Panc1 (cell line): ENCODE measurements at regions not wholly inside any gene's neighbourhood (a gene's known extent, or its start where the extent isn't known, plus 50 kb on each side); places are given as distances from the start of the nearest gene placed in this dataset.

Experiments used
- ATAC-seq: fragments of 200-7000 bp; cut with Tn5 transposase; 2 replicates; pipeline ENCODE4 v1.9.1; 2020; ENCODE audit warnings: mild to moderate bottlenecking, moderate library complexity
- BruUV-seq: library from RNA; stranded (reverse); fragments of 400-500 nt; replicated peaks from 2 replicates; lab custom pipeline; 2021; lab: Mats Ljungman, UMichigan
- CTCF ChIA-PET: fragments of 300-600 bp; sonication (Branson Sonifier 250); formaldehyde crosslinking; loops from one replicate; lab custom pipeline; 2022; ENCODE audit warnings: antibody characterized with exemption; lab: Charles Lee
- POLR2A ChIA-PET: fragments of 300-600 bp; sonication (Branson Sonifier 250); formaldehyde crosslinking; loops from one replicate; lab custom pipeline; 2022; ENCODE audit warnings: antibody characterized with exemption; lab: Charles Lee
- DNase-seq: peaks from one replicate; pipeline ENCODE4 v3.0.0-alpha.2; 2010; ENCODE audit warnings: low read depth, low spot score
- H3K27ac ChIP-seq: 2 replicates; pipeline ENCODE4 v1.5.1; 2011; ENCODE audit warnings: mild to moderate bottlenecking, low read length, inconsistent platforms
- H3K27me3 ChIP-seq: fragments of 200-500 bp; sonication (Bioruptor generic); 2 replicates; pipeline ENCODE4 v1.6.0; 2014; ENCODE audit warnings: low read length, inconsistent platforms; ENCODE audit not compliant: control insufficient read depth, insufficient read depth
- H3K36me3 ChIP-seq: fragments of 200-500 bp; sonication (Bioruptor generic); 2 replicates; pipeline ENCODE4 v1.5.1; 2014; ENCODE audit warnings: inconsistent platforms, mild to moderate bottlenecking, low read length, moderate library complexity; ENCODE audit not compliant: control insufficient read depth, insufficient read depth
- H3K4me1 ChIP-seq: 2 replicates; pipeline ENCODE4 v1.5.1; 2011; ENCODE audit warnings: inconsistent platforms, mild to moderate bottlenecking, low read length, moderate library complexity; ENCODE audit not compliant: control insufficient read depth, insufficient read depth
- H3K4me3 ChIP-seq, 2 experiments: 2 replicates each; pipeline ENCODE4 v1.5.1; 2011 to 2012; ENCODE audit warnings: low read depth in 2 of 2, low read length in 2 of 2, mild to moderate bottlenecking in 2 of 2, inconsistent platforms in 1 of 2, moderate library complexity in 1 of 2
- H3K9me3 ChIP-seq: fragments of 200-500 bp; sonication (Bioruptor generic); 2 replicates; pipeline ENCODE4 v1.5.1; 2014; ENCODE audit warnings: low read depth, mild to moderate bottlenecking, inconsistent platforms, low read length, moderate library complexity; ENCODE audit not compliant: control insufficient read depth, insufficient read depth
- POLR2AphosphoS5 ChIP-seq: IDR thresholded peaks from 2 replicates; pipeline ENCODE4 v1.6.1; 2012; ENCODE audit warnings: mild to moderate bottlenecking, low read depth, low read length, moderate library complexity
- SIN3A ChIP-seq: IDR thresholded peaks from 2 replicates; pipeline ENCODE4 v1.6.1; 2012; ENCODE audit warnings: low read depth, mild to moderate bottlenecking, low read length, moderate library complexity, borderline replicate concordance; ENCODE audit not compliant: insufficient read depth
- TCF7L2 ChIP-seq: IDR thresholded peaks from 2 replicates; pipeline ENCODE4 v1.6.1; 2011; ENCODE audit warnings: mild to moderate bottlenecking, low read depth, low read length, inconsistent platforms
- in situ Hi-C: cut with HindIII; loops from 2 replicates; pipeline ENCODE4 v1.10.0; 2016; ENCODE audit warnings: low sequenced_read_pairs, low pct_unique_long_range_greater_than_20kb
- intact Hi-C: fragments of 100-400 bp; cut with micrococcal nuclease; formaldehyde crosslinking; loops from one replicate; pipeline ENCODE4 v1.10.0; 2022; ENCODE audit not compliant: unreplicated experiment
- TF ChIP-seq, protein P1 (sequence below), 2 experiments: IDR thresholded peaks; 2 replicates each; pipeline ENCODE4 v1.6.1; 2011 to 2012; ENCODE audit warnings: low read depth in 2 of 2, control low read depth in 1 of 2, low read length in 1 of 2, mild to moderate bottlenecking in 1 of 2, moderate library complexity in 1 of 2; ENCODE audit not compliant: insufficient read depth in 1 of 2
- TF ChIP-seq, protein P2 (sequence below): fragments of 450-650 bp; IDR thresholded peaks from 2 replicates; pipeline ENCODE4 v1.5.1; 2017; ENCODE audit warnings: mild to moderate bottlenecking

DNA sequence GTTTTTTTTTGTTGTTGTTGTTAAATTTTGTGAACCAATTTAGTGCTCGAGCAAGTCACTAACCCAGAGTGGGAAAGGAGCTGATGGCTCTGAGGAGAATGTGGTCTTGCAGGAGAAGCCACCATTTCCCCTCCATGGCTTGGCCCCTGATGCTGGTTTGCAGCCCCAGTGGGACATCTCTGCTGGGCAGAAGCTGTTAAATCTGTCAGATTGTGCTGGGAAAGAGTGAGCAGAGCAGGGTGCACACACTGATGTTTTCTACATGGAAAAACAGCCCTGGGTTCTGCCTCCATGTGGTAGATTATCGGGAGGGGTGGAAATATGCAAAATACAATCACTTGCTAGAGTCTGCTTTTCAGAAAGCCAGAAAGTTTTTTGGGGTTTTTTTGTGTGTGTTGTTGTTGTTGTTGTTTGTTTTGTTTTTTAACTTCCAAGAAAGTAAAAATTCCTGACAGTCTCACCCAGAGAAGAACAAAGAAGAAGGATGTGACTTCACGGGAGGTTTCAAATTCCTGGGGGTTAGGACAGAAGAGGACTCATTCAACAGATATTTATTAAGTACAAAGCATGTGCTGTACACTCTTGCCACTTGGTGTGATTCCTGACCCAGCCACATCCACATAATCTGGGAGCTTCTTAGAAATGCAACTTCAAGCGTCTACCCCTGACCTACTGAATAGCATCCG is 133.7 kb downstream of the FOXB1 start:
- no peaks in the 10 kb centered on the region for H3K9me3 ChIP-seq
- H3K4me1 ChIP-seq, result no peaks in the 10 kb centered on the region
- BruUV-seq, result no TSS peak
- intact Hi-C loops (loop anchor here (10.0 kb wide), 1 partner anchor 187 kb away; no protein-coding TSS in a partner anchor), in situ Hi-C loops (no loop called here)
- no peaks in the 10 kb centered on the region; the same call in 1 of the 2 replicates for H3K36me3 ChIP-seq
- CTCF ChIA-PET, result no interaction called here
- TF ChIP-seq SIN3A (no peak), POLR2AphosphoS5 (no peak), TCF7L2 (no peak)
- TF ChIP-seq, protein P1, sequence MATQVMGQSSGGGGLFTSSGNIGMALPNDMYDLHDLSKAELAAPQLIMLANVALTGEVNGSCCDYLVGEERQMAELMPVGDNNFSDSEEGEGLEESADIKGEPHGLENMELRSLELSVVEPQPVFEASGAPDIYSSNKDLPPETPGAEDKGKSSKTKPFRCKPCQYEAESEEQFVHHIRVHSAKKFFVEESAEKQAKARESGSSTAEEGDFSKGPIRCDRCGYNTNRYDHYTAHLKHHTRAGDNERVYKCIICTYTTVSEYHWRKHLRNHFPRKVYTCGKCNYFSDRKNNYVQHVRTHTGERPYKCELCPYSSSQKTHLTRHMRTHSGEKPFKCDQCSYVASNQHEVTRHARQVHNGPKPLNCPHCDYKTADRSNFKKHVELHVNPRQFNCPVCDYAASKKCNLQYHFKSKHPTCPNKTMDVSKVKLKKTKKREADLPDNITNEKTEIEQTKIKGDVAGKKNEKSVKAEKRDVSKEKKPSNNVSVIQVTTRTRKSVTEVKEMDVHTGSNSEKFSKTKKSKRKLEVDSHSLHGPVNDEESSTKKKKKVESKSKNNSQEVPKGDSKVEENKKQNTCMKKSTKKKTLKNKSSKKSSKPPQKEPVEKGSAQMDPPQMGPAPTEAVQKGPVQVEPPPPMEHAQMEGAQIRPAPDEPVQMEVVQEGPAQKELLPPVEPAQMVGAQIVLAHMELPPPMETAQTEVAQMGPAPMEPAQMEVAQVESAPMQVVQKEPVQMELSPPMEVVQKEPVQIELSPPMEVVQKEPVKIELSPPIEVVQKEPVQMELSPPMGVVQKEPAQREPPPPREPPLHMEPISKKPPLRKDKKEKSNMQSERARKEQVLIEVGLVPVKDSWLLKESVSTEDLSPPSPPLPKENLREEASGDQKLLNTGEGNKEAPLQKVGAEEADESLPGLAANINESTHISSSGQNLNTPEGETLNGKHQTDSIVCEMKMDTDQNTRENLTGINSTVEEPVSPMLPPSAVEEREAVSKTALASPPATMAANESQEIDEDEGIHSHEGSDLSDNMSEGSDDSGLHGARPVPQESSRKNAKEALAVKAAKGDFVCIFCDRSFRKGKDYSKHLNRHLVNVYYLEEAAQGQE (IDR thresholded peaks at IDR 0.05; ENCODE audit: insufficient read depth in 1 of 2, low read depth in 2 of 2, low read length in 1 of 2), result no peak
- TF ChIP-seq, protein P2, sequence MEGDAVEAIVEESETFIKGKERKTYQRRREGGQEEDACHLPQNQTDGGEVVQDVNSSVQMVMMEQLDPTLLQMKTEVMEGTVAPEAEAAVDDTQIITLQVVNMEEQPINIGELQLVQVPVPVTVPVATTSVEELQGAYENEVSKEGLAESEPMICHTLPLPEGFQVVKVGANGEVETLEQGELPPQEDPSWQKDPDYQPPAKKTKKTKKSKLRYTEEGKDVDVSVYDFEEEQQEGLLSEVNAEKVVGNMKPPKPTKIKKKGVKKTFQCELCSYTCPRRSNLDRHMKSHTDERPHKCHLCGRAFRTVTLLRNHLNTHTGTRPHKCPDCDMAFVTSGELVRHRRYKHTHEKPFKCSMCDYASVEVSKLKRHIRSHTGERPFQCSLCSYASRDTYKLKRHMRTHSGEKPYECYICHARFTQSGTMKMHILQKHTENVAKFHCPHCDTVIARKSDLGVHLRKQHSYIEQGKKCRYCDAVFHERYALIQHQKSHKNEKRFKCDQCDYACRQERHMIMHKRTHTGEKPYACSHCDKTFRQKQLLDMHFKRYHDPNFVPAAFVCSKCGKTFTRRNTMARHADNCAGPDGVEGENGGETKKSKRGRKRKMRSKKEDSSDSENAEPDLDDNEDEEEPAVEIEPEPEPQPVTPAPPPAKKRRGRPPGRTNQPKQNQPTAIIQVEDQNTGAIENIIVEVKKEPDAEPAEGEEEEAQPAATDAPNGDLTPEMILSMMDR, result no peak
- POLR2A ChIA-PET, result interaction anchor here (0.7 kb wide), 1 partner anchor 130 kb away, joined by 3 read pairs; no protein-coding TSS in a partner anchor
- H3K27ac ChIP-seq, result no peak overlapping the region
- H3K4me3 ChIP-seq, result no peak overlapping the region
- H3K27me3 ChIP-seq, result peaks cover 5% of the 10 kb centered on the region; the same call in 1 of the 2 replicates
- no peak for DNase-seq
- ATAC-seq, result peak; percentile 56; the same call in 1 of the 2 replicates

GRCh38 chr15:60138397-60138968 is 134.4 kb downstream of the FOXB1 start:
- TF ChIP-seq SIN3A (no peak), TCF7L2 (no peak), POLR2AphosphoS5 (no peak)
- TF ChIP-seq, protein P1 (IDR thresholded peaks at IDR 0.05; ENCODE audit: insufficient read depth in 1 of 2, low read depth in 2 of 2, low read length in 1 of 2), result no peak
- TF ChIP-seq, protein P2, result no peak
- no TSS peak for BruUV-seq
- Histone ChIP-seq H3K9me3 (no peaks in the 10 kb centered on the region), H3K4me1 (no peaks in the 10 kb centered on the region), H3K4me3 (no peak overlapping the region), H3K36me3 (no peaks in the 10 kb centered on the region; the same call in 1 of the 2 replicates), H3K27me3 (peaks cover 5% of the 10 kb centered on the region; the same call in 1 of the 2 replicates), H3K27ac (no peak overlapping the region)
- ChIA-PET POLR2A (no interaction called here), CTCF (no interaction called here)
- no peak; the same call in 1 of the 2 replicates for ATAC-seq
- DNase-seq, result no peak
- in situ Hi-C loops (no loop called here), intact Hi-C loops (loop anchor here (10.0 kb wide), 1 partner anchor 186 kb away; no protein-coding TSS in a partner anchor)
